ENCODE measurements at regions not wholly inside any gene's neighbourhood (a gene's known extent, or its start where the extent isn't known, plus 50 kb on each side); places are given as distances from the start of the nearest gene placed in this dataset.

DNA sequence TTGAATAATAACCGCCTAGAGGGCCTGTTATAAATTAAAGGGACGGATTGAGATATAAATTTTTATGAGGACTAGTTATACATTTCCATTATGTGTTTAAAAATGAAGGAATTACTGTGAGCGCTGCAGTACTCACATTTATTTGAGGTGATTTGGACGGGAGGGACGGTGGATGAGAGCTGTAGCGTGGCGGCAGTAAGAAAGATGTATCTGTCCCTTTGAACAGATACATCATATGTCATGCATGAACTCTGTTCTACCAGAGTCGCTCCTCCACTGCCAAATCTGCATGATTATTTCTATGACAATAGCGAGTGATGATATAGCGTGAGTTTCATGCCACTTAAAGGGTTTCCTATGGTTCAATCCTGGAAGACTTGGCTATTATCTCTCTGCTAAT, 538.8 kb downstream of the MCTP2 start:
- no peak for DNase-seq

DNA sequence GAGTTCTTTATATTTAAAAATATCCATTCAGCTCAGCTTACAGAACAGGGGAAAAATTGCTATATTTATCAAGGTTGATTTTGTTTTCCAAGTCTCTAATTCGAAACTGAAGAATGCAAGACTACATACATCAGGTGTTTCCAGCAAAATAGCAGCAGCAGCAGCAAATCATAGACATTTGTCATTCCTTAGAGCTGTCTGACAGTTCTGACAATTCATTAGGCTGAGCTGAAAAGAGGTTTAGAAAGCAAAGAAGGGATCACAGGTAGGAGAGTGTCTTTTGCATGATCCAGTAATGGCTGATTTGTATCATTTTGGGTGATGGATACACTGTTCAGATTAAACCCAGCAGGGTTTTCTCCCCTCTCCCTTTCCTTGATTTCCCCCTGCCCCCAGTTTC, 545.7 kb downstream of the MCTP2 start:
- no peak for DNase-seq

DNA sequence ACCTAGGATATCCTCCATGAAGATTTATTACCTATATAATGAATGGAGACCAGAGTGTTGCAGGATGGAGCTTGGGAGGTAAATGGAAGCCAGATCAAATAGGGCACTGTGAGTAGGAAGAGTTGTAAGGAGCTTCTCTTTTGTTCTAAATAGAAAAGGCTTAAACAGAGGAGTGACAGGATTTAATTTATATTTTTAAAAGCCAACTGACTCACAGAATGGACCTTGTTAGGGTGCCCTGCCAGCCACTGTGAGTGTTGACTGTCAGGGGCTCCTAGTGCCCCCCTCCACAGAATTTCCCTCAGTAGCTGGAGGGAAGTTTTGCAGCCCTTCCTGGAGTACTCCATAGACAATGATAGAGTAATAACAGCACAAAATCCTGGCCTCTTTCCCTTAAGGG, 547.5 kb downstream of the MCTP2 start:
- DNase-seq, result no peak

DNA sequence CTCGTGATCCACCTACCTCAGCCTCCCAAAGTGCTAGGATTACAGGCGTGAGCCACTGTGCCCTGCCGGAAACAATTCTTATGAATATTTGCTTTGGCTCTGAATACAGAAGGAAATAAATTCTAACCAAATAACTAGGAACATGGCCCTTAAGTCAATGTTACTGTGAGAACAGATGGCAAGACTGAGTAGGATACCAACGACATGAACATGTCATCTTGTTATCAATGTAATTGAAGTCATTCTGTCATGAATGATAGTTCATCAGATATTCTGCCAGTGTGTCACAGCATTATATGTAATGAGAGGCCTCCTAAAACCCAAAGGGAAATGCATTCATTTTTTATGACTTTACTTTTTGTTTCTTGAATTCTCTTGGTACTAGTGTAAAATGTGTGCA, 548.8 kb downstream of the MCTP2 start:
- DNase-seq, result no peak

DNA sequence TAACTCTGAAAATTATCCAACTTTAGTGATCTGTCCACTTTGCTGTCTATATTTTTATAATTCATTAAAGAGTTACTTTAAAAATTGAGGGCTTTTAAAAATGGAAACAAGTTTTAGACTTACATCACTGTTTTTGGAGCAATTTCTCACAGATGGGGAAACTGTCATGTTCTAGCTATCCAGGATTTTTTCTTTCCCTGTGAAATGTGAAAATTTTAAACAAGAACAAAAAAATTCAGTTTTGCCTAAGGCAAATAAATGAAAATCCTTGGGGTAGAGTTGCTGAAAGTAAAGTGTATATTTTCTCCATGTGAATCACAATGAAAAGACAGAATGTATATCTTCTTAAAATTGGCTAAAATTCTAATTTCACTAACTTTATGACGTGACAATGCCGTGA, 553.7 kb downstream of the MCTP2 start:
- DNase-seq, result no peak

DNA sequence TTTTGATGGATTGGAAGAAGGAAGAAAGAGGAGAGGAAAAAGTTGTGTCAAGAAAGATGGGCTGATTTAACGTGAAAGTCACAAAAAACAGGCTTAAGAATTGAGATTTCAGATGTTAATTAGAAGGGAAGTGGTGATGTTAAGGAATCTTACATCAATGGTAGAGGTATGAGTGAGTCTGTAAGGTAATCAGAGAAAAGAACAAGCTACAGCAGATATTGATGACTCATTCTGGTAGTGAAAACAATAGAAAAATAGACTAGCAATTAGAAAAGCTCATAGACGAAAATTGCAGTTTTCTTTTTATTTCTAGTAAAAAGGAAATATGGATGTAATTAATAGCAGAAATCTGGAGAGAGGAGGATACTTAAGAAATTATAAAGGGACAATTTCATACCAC, 559.6 kb downstream of the MCTP2 start:
- no peak for DNase-seq

DNA sequence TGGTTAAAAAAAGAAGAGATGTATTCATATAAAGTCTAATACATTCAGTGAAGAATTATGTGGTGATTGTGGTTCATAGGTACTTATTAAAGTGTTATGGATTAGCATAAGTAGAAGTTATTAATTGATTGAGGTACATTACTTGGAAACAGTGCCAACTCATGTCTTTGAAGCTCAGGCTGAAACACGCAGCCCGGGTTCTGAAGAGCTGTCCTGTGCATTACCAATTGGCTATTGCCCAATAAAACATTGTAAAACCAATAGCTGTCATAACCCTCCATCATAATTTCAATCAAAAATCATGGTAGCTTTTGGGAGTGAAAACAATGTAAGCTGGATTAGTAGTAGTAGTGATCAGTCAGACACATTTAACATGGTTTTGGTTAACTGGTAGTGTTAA, 560.1 kb downstream of the MCTP2 start:
- no peak for DNase-seq

DNA sequence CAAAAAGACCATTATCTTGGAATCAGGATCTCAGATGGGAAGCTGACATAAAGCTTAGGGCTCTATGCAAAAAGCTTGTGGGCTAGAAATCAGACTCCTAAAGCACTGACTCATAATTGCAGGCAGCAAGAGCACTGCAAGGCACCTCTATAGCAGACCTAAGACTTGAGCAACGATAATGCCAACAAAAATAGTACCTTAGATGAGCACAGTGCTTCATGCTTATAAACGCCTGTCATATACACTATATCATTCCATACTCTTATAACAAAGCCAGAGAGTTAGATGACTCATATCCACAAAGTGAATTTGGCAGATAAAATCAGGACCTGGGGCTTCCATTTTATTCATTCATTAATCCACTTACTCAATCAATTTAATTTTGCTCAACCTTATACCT, 560.8 kb downstream of the MCTP2 start:
- DNase-seq, result peak; percentile 63

DNA sequence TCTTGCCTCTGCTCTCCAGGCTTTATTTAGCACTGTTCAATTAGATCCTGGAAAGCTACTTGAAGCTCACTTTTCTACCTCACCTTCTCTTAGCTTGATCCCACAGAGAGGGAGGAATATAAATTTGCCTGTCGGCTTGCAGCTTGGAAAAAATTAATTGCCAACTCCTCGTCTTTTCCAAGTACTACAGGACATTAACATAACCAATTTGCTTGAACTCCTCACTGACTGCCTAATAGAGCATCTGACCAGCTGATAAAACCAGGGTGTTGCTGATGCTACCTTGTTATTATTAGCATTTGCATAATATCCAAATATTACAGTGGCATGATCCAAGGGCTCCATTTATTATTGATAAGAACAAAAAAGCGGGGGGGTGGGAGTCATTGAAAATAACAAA, 561.8 kb downstream of the MCTP2 start:
- no peak for DNase-seq

DNA sequence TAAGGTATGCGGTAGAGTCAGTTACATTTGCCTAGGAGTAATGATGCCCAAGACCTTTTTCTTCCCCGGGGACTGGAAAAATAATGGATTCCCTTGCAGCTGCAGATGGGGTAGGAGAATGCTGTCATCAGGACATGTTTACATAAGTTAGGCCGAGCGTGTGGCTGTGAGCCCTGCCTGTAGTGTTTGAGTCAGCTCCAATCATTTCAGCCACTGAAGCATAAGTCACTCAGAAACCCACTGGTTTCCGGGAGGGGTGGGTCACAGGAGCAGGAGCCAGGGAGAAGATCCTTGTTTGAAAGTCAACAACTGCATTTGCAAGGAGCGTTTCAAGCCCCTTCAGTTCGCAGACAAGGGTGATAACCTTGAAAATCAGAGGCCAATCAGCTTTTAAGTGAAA, 562.3 kb downstream of the MCTP2 start:
- peak; percentile 81 for DNase-seq

DNA sequence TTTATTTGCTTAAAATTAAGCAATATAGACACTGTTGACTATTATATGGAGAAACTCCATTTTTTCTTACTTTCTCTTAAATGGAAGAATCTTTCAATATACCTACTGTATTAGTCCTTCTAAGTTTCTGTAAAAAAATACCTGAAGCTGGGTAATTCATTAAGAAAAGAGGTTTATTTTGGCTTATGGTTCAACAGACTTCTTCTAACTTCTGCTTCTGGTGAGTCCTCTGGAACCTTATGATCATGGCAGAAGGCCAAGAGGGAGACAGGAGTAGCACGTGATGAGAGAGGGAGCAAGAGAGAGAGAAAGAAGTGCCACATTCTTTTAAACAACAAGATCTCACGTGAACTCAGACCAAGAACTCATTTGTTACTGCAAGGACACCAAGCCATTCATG, 573.3 kb downstream of the MCTP2 start:
- DNase-seq, result no peak

DNA sequence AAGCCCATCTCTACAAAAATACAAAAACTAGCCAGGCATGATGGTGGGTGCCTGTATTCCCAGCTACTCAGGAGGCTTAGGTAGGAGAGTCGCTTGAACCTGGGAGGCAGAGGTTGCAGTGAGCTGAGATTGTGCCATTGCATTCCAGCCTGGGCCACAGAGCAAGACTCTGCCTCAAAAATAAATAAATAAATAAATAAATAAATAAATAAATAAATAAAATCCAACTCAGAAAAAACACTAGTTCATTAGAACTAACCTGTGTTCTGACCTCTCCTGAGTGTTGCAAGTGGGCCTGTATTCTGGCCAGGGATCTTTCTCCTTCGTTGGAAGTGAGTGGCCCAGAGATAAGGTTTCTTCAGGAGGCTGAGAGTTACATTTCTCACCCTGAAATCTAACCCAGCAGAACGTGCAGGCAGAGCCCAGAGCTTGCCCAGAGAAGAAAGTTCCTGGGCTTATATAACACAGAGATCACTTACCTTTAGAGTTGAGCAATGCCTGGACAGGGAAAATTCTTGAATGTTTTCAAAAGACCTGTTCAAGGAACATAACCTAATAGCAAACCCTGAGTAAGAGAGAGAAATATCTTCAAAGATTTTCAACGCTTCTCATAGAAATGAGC, 583.9 kb downstream of the MCTP2 start:
- no peak for DNase-seq

DNA sequence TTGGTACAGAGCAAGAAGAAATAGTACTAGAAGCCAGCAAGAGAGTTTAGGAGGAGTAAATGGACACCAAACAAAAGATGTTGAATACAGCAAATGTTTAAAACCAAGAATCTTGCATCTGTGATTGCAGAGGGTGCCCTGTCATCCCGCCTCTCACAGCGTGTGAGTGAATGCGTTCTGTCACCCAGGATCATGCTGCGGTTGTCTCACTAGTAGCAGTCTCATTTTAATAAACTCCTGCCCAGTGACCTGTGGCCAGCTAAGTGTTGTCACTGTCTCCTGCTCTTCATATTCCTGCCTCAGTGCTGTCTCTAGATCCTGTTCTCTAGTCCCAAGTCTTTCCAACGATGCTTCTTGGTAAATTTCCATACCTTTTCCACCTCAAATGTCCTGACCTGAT, 584.6 kb downstream of the MCTP2 start:
- no peak for DNase-seq

DNA sequence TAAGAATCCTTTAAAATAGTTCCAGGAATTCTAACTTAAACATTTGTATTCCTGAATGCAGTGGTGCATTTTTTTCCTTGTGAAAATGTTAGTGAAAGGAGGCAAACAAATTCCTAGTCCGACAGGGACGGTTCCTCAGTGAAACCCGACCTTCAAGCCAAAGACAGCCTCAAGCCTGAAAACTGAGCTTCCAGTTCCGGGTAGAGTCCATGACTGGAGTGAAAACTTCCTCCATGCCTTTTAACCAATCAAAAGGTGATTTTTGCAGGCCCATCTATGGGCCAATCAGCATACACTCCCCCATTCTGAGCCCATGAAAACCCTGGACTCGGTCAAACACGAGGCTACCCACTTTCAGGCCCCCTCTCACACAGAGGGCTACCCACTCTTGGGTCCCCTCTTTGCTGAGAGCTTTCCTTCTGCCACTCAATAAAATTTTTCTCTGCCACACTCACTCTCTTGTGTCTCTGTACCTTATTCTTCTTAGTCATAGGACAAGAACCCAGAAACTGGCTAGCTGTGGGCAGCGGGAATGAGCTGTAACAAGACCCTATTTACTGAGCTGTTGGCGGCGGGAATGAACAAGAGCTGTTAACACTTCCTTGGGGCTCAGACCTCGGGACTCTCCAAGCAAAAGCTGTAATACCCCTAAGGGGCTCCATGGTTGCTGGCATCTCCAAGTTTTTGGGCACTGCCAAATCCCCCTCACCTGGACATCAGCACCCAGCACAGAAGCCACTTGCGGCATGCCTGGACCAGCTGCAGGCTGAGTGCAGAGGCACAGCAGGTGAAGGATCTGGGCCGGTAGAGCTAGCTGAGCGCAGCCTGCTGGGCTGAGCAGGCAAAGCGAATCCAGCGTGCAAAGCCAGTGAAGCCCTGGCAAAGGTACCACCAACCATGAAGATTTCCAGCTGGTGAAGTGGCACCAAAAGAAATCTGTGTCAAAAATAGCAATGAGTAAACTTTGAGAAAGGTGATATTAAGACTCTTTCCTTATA, 598.8 kb downstream of the MCTP2 start:
- peak; percentile 54 for DNase-seq

DNA sequence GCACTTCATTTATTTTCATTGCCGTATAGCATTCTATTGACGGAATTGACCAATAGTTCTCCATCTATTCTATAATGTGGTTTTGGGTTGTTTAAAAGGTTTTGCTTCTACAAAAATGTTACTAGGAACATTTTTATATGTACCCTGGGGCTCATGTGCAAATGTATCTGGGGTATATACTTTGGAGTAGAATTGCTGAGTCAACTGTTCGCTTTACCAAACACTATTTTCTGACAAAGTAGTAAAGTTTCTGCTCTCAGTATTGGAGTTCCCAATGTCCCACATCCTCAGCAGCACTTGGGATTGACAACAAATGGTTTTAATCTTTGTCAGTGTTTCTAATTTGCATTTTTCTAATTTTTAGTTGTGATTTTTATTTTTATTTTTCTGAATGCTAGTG, 602.6 kb downstream of the MCTP2 start:
- DNase-seq, result no peak

DNA sequence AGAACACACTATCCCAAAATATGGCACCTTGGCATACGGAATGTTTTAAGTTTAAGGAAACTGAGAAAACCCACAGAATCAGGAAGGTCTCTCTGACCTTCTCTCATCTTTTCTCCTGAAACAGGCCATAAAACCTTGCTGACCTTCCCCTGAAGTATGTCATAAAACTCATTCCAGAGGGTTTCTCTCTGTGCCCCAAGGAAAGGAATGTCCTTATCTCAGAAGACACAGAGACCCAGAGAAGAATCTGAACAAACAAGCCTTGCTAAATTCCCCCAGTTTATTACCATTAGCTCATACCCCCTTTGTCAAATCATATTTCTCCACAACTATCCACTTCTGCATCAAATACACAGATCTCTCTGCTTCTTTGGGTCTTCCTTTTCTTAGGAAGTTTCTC, 603.1 kb downstream of the MCTP2 start:
- peak; percentile 61 for DNase-seq

DNA sequence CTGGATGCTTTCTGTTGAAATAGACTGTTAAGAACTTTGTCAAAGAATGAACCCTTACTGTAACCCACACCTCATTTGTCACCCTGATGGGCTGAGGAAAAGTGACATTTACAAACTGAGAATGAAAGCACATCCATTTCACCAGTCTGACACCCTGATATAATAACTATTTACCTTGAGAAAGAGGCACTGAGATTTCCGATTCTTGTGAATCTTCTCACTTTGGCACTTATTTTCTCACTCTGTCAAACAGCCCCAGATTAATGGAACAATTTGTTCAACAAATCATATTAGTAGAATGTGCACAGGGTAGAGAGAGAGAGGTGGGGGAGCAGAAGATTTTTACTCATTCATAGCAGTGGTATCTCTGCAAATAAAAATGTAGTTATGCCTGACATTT, 606.9 kb downstream of the MCTP2 start:
- DNase-seq, result no peak

DNA sequence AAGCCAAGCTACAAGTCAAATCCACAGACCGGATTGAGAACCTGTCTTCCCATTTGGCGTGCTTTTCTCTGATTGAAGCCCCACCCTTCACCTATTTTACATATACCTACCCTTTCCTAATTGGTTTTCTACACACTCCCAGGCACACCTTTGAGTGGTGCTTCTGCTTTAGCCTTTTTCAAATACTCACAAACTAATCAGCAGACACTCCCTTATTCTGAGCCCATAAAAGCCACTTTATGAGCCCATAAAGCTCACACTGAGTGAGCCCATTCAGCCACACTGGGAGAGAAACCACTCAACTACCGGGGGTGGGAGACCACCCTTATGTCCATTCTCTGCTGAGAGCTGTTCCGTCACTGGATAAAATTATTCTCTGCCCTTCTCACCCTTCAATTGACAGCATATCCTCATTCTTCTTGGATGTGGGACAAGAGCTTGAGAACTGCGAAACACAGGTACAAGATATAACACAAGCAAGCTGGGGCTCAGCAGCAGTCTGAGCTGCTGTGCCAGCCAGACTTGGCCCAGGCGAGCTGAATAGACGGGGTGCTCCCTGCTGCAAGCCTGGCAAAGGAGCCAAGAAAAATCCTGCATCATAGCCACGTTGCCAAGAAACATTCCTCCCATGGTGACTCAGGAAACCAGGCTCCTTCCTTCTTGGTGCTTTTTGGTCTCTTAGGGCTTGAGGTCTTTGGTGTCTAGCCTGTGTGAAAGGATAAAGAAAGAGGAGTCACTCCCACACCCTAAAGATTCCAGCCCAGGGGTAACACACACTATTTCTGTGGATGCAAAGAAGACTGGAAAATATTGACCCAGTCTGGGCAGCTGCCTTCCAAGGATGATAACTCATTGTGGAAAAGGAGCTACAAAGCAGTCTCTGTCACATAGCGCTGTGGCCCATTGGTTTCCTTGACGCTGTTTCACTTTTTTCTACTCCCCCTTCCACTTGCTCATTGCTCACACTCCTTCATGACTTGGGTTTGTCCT, 609.7 kb downstream of the MCTP2 start:
- peak; percentile 79 for DNase-seq

DNA sequence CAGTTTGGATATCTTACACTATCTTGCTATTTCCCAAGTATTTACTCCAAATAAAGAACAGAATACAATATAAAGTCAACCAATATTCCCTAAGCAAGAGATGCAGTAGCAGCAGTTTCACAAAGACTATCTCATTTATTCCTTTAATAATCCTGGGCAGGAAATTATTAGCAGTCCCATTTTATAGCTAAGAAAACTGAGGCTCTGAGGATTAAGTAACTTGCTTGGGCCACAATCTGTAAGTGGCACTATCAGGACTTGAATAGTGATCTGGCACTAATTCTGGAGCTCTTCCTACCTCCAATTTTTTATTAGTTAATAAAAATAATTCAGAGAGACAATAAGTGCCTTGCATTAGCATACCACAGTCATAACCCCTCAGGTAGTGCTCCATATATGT, 611.7 kb downstream of the MCTP2 start:
- DNase-seq, result no peak

DNA sequence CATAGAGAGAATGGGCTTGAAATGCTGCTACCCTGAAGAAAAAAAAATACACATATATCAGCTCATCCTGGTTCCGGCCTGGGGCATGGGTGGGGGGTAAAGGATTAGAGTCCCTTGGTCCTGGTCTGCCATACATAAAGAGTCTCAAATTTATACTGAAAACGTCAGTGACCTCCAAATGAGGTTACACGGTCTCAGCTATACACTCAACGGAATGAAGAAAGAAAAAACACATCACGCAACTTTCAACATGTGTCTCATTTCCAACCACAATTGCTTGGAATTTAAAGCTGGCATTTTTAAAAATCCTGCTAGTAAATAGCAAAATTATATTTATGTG, 612.8 kb downstream of the MCTP2 start:
- no peak for DNase-seq

DNA sequence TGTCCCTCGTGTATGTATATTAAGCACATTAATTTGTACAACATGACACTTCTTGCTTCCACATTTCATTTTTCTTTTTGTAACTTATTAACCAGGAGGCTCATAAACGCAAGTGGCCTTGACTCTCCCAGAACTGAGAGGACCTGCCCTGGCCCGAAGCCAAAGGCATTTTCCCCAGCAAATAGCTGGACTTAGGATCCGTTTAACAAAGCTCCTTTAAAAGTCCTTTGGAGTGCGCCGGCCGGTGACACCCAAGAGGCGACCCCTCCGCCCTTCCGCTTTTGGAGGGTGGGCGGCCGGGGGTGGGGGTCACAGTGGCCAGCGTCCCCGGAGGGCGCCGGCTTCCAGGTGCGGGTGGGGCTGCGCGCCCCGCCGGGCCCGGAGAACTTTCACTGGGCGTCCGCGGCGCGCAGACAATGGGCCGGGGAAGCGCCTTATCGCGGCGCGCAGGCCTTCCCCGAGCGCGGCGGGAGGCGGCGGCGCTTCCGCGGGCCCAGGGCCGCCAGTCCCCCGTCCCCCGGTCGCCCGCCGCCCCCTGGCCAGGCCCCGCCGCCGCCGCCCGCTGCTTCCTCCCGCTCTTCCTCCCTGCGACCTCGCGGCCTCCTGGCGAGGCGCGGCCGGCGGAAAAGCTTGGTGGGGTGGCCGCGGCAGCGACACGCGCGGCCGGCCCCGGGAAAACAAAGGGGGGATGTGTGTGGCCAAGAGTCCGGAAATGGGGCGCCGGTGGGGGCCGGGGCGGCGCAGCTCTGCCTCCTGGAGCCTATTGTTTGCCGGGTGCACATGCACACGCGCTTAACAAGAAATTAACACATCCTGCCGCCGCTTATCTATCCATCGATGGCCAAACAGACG, 613.4 kb downstream of the MCTP2 start:
- peak; percentile 84 for DNase-seq

DNA sequence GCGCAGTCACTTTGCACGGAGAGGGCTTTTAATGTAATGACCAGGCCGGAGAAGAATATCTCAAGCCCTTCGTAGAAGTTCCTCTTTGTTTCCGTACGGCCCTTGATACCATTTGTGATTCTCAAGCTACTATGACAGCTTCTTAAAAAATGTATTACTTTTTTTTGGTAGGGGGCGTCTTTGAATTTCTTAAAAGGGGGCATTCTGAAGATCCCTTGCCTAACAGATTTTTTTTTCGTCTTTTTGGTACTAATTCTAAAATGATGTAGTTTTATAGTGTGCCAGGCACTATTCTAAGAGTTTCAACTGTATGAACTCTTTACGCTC, 614.0 kb downstream of the MCTP2 start:
- no peak for DNase-seq

DNA sequence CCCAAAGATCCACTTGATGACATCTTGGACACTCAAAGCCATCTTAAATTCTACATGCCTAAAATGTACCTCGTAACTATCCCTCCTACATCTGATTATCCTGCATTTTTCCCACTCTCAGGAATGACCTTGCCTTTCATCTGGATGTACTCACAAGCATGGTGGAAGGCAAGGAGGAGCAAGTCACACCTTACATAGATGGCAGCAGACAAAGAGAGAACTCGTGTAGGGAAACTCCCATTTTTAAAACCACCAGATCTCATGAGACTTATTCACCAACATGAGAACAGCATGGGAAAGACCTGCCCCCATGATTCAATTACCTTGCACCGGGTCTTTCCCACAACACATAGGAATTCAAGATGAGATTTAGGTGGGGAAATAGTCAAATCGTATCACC, 616.0 kb downstream of the MCTP2 start:
- DNase-seq, result no peak
